ENCODE measurements at regions not wholly inside any gene's neighbourhood (a gene's known extent, or its start where the extent isn't known, plus 50 kb on each side); places are given as distances from the start of the nearest gene placed in this dataset.

- TF ChIP-seq CTCF (conservative IDR thresholded peaks at IDR 0.05; ENCODE audit: low read depth, low read length): no peak
- TF ChIP-seq EZH2 (IDR thresholded peaks at IDR 0.05; ENCODE audit: borderline replicate concordance, low read depth, low read length, poor library complexity, severe bottlenecking): no peak
Measured at GRCh38 chr9:68619636-68620035, 79.0 kb upstream of the TMEM252 start.

All from A673 (cell line).